MCF 10A (cell line): ENCODE measurements at regions not wholly inside any gene's neighbourhood (a gene's known extent, or its start where the extent isn't known, plus 50 kb on each side); places are given as distances from the start of the nearest gene placed in this dataset.
A peak's percentile ranks its signal among the peaks of the same experiment; 100 is the strongest.

Experiments
- BruUV-seq: library from RNA; stranded (reverse); fragments of 400-500 nt; replicated peaks from 2 replicates; lab custom pipeline; 2021; lab: Mats Ljungman, UMichigan
- CTCF ChIA-PET: fragments of 300-600 bp; sonication (Branson Sonifier 250); formaldehyde crosslinking; extraction: SDS; loops from one replicate; lab custom pipeline; 2021; ENCODE audit warnings: antibody characterized with exemption, inconsistent platforms; lab: Yijun Ruan, JAX
- POLR2A ChIA-PET: fragments of 300-600, 350-650 bp; sonication (Branson Sonifier 250); formaldehyde crosslinking; extraction: SDS; loops from one replicate; lab custom pipeline; 2020; ENCODE audit warnings: antibody characterized with exemption, inconsistent platforms; lab: Yijun Ruan, JAX
- DNase-seq: peaks from one replicate; pipeline ENCODE4 v3.0.0-alpha.2; 2018; ENCODE audit not compliant: unreplicated experiment
- H3K27ac Mint-ChIP-seq: one replicate; pipeline ENCODE4 v1.8.0; 2022; ENCODE audit warnings: mild to moderate bottlenecking, low read depth, mixed read lengths; ENCODE audit not compliant: unreplicated experiment
- H3K27me3 Mint-ChIP-seq: one replicate; pipeline ENCODE4 v1.8.0; 2022; ENCODE audit warnings: mixed read lengths; ENCODE audit not compliant: insufficient read depth, unreplicated experiment
- H3K36me3 Mint-ChIP-seq: one replicate; pipeline ENCODE4 v1.8.0; 2022; ENCODE audit warnings: mild to moderate bottlenecking, moderate library complexity, mixed read lengths; ENCODE audit not compliant: insufficient read depth, unreplicated experiment
- H3K4me1 Mint-ChIP-seq: one replicate; pipeline ENCODE4 v1.8.0; 2022; ENCODE audit warnings: mixed read lengths; ENCODE audit not compliant: insufficient read depth, unreplicated experiment
- H3K4me3 Mint-ChIP-seq: one replicate; pipeline ENCODE4 v1.8.0; 2022; ENCODE audit warnings: mild to moderate bottlenecking, moderate library complexity, mixed read lengths; ENCODE audit not compliant: unreplicated experiment
- H3K9me3 Mint-ChIP-seq: one replicate; pipeline ENCODE4 v1.8.0; 2022; ENCODE audit warnings: mixed read lengths; ENCODE audit not compliant: unreplicated experiment
- intact Hi-C: fragments of 100-400 bp; cut with micrococcal nuclease; formaldehyde crosslinking; loops from 2 replicates; pipeline ENCODE4 v1.14.1; 2022
- TF ChIP-seq, protein P1 (sequence below): fragments of 200-600 bp; IDR thresholded peaks from one replicate; pipeline ENCODE4 v1.8.0; 2022; ENCODE audit warnings: antibody characterized with exemption, mild to moderate bottlenecking; ENCODE audit not compliant: unreplicated experiment

DNA sequence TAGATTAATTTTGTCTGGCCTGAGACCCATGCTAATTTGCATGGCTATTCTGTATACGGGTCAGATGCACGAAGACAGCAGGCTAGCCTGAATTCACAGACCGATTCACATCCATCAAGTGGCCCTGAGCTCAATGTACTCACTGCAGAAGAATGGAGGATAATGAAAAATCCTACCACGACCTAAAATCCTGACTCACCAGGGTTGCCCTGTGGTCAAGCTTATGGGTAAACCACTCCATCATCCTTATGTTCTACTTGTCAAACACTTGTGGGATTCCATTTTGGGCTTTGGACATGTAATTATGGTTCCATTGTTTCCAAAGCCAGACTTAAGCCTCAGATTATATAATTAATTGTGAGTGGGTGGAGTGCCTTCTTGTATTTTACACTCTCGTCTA lies 110.4 kb upstream of the ZNF438 start:
- intact Hi-C loops = no loop called here
- Mint-ChIP-seq H3K27ac (no peak overlapping the region), H3K9me3 (no peaks in the 10 kb centered on the region), H3K4me3 (no peak overlapping the region), H3K36me3 (no peaks in the 10 kb centered on the region), H3K4me1 (peaks cover 3% of the 10 kb centered on the region), H3K27me3 (no peaks in the 10 kb centered on the region)
- TF ChIP-seq, protein P1, sequence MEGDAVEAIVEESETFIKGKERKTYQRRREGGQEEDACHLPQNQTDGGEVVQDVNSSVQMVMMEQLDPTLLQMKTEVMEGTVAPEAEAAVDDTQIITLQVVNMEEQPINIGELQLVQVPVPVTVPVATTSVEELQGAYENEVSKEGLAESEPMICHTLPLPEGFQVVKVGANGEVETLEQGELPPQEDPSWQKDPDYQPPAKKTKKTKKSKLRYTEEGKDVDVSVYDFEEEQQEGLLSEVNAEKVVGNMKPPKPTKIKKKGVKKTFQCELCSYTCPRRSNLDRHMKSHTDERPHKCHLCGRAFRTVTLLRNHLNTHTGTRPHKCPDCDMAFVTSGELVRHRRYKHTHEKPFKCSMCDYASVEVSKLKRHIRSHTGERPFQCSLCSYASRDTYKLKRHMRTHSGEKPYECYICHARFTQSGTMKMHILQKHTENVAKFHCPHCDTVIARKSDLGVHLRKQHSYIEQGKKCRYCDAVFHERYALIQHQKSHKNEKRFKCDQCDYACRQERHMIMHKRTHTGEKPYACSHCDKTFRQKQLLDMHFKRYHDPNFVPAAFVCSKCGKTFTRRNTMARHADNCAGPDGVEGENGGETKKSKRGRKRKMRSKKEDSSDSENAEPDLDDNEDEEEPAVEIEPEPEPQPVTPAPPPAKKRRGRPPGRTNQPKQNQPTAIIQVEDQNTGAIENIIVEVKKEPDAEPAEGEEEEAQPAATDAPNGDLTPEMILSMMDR = no peak
- ChIA-PET POLR2A (no interaction called here), CTCF (no interaction called here)
- no peak for DNase-seq
- BruUV-seq = no TSS peak

DNA sequence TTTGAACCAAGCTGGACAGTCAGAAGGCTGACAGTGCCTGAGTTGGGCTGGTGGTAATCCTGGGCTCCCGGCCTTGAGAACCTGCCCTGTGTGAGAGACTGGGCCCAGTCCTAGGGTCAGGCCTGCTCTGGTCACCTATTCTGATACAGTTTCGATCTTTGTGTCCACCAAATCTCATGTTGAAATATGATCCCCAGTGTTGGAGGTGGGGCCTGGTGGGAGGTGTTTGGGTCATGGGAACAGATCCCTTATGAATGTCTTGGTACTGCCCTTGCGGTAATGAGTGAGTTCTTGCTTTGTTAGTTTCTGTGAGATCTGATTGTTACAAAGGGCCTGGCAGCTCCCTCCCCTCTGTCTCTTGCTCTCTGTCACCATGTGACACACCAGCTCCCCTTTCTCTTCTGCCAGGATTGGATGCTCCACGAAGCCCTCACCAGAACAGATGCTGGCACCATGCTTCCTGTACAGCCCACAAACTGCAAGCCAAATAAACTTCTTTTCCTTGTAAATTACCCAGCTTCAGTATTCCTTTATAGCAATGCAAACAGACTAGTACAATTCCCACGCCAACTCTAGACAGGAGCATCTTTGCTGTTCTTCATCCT lies 111.8 kb upstream of the ZNF438 start:
- H3K9me3 Mint-ChIP-seq = no peaks in the 10 kb centered on the region
- CTCF ChIA-PET = no interaction called here

DNA sequence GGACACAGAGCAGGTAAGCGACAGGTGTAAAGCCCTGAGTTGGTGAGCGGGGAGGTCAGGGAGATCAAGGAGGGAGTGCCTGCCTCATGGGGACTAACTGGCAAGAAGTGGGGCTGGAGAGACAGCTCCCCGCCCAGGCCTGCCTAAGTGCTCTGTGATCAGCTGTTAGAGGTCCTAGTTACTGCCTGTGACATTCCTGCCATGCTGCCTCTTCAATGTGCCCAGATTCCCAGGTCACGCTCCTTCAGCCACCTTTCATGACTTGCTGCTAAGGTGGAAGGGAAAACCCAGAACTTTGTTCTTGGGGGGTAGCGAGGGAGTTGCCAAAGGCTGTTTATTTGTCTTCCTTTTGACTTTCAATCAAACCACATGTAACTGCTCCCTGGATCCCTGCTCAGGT lies 114.3 kb upstream of the ZNF438 start:
- ChIA-PET POLR2A (no interaction called here), CTCF (no interaction called here)
- Mint-ChIP-seq H3K4me3 (no peak overlapping the region), H3K27ac (no peak overlapping the region), H3K4me1 (peaks cover 10% of the 10 kb centered on the region), H3K9me3 (no peaks in the 10 kb centered on the region), H3K27me3 (no peaks in the 10 kb centered on the region), H3K36me3 (no peaks in the 10 kb centered on the region)
- intact Hi-C loops = no loop called here
- TF ChIP-seq, protein P1 = no peak
- no TSS peak for BruUV-seq
- DNase-seq = no peak

More for the DNA sequence above, 111.8 kb upstream of the ZNF438 start:
- no peaks in the 10 kb centered on the region for H3K27me3 Mint-ChIP-seq
- H3K4me1 Mint-ChIP-seq = peaks cover 10% of the 10 kb centered on the region
- no peak overlapping the region for H3K27ac Mint-ChIP-seq
- TF ChIP-seq, protein P1 = no peak
- intact Hi-C loops = no loop called here
- DNase-seq = no peak
- no peaks in the 10 kb centered on the region for H3K36me3 Mint-ChIP-seq
- BruUV-seq = no TSS peak
- POLR2A ChIA-PET = no interaction called here
- no peak overlapping the region for H3K4me3 Mint-ChIP-seq

DNA sequence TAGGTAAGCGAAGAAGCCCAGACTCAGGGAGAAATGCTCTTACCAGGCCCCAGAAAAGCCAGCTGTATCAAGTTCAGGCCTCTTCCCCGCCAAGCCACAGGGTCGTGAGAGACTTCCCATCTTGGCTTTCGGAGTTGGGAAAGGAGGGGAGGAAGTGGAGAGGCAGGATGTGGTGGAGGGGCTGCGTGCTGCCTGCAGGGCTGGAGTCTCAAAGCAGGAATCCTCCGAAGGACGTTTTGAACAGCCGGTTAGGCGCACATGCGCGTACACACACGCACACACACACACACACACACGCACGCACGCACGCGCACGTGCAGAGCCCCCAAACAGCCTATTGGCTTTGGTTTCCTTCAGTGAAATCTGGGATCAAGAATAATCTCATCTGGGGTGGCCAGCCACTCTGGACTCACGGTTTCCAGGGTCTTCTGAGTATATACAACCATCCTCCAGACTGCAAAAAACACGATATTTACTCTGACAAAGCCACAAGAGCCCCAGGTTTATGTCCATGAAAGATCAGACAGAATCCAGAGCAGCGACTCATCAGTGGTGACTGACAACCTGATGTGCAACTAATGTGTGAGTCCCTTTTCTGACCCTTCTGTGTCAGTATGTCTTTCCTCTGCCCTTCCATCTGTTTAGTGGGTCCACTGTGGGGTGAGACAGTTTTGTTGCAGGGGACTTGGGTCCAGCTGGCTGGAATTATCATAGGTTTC lies 115.0 kb upstream of the ZNF438 start:
- Mint-ChIP-seq H3K4me3 (no peak overlapping the region), H3K9me3 (no peaks in the 10 kb centered on the region), H3K27ac (no peak overlapping the region), H3K4me1 (peaks cover 10% of the 10 kb centered on the region), H3K27me3 (no peaks in the 10 kb centered on the region), H3K36me3 (no peaks in the 10 kb centered on the region)
- peak; percentile 70 for DNase-seq
- TF ChIP-seq, protein P1 = no peak
- no TSS peak for BruUV-seq
- POLR2A ChIA-PET = no interaction called here
- intact Hi-C loops = no loop called here
- CTCF ChIA-PET = interaction anchor here (1.3 kb wide), 1 partner anchor 395 kb away, joined by 3 read pairs; no protein-coding TSS in a partner anchor
